ENCODE measurements at regions not wholly inside any gene's neighbourhood (a gene's known extent, or its start where the extent isn't known, plus 50 kb on each side); places are given as distances from the start of the nearest gene placed in this dataset.

DNA sequence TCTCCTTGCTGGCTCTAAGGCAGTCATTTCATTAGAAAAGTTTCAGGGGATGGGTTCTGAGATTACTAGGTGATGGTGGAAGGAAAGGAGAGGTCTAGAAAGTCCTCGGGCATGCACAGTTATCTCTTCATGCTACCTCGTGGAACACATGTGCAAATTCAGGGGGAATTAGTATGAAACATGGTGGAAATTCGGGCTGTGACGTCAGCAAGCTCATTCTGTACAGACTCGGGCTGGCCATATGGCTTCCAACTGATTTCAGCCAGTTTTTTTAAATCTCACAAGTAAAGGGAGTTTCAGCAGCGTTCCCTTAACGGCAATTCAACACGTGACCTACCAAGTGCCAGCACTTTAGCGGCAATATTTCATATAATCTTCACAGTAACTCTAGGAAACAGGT is 251.1 kb downstream of the TBL1XR1 start:
- H3K4me1 Mint-ChIP-seq (ENCODE audit: low read depth), result no peaks in the 10 kb centered on the region
- H3K36me3 Mint-ChIP-seq (ENCODE audit: low read depth), result no peaks in the 10 kb centered on the region
- DNase-seq (ENCODE audit: low spot score), result no peak
- intact Hi-C loops (cut with micrococcal nuclease), result no loop called here
- no peak overlapping the region for H3K27ac Mint-ChIP-seq
- H3K9me3 Mint-ChIP-seq, result no peaks in the 10 kb centered on the region
- H3K4me3 Mint-ChIP-seq, result no peak overlapping the region
- peaks cover 3% of the 10 kb centered on the region for H3K27me3 Mint-ChIP-seq (ENCODE audit: insufficient read depth)

DNA sequence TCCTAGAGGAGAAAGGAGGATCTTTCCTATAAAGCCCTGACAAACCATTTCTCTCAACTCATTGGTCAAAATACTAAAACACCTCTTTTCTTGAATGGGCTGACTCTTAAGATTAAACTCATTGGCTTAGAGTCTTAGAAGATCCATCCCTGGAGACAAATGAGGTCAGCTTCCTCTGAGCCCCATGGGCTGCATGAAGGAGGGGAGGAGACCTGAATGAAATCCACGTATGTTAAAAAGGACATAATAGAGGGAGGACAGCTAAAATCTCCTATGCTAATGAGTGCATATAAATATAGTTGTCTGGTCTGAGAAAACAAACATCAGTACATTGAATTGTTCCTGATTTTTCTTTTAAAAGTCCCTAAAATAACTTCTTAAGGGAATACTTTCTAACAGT is 255.0 kb downstream of the TBL1XR1 start:
- Mint-ChIP-seq H3K27ac (no peak overlapping the region), H3K9me3 (no peaks in the 10 kb centered on the region), H3K36me3 (ENCODE audit: low read depth) (no peaks in the 10 kb centered on the region), H3K4me3 (no peak overlapping the region), H3K4me1 (ENCODE audit: low read depth) (no peaks in the 10 kb centered on the region), H3K27me3 (ENCODE audit: insufficient read depth) (peaks cover 3% of the 10 kb centered on the region)
- no peak for DNase-seq (ENCODE audit: low spot score)
- intact Hi-C loops (cut with micrococcal nuclease), result no loop called here

- no peak overlapping the region for H3K27ac Mint-ChIP-seq
- H3K27me3 Mint-ChIP-seq (ENCODE audit: insufficient read depth), result peaks cover 3% of the 10 kb centered on the region
- intact Hi-C loops (cut with micrococcal nuclease), result no loop called here
- H3K36me3 Mint-ChIP-seq (ENCODE audit: low read depth), result no peaks in the 10 kb centered on the region
- DNase-seq (ENCODE audit: low spot score), result no peak
- no peaks in the 10 kb centered on the region for H3K4me1 Mint-ChIP-seq (ENCODE audit: low read depth)
- H3K9me3 Mint-ChIP-seq, result no peaks in the 10 kb centered on the region
- no peak overlapping the region for H3K4me3 Mint-ChIP-seq
These were observed 255.6 kb downstream of the TBL1XR1 start for GRCh38 chr3:176941689-176942088.

DNA sequence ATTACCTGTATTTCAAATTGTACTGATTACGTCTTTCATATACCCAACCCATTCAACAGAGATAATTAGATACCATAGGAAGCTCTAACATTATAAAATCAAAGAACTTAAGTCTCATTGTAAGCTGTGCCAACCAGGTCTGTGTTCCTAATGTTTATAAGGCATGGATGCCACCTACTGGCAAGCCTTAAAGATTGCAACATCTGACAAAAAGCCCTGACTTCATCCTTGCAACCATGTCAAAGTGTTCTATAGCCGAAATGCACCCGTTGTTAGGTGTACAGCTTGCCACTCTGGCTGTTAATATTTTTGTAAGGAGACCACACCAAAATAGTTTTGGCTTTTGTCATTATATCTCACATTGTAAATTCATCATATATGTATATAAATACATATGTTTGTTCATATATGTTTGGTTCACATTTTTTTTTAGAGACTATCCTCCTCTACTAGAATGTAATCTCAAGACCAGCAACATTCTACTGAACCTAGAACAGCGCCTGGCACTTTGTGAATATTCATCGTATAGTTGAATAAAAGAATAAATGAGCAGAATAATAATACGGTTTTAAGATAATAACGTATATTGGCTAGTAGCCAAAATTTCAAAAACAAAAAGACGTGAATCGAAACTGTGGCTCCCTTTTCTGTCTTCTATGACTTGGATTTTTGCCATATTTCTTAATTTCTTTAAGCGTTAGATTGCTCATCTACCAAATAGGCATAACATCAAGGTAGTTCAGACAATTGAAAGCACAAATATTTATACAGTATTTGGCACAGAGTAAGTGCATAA is 258.1 kb downstream of the TBL1XR1 start:
- Mint-ChIP-seq H3K4me3 (no peak overlapping the region), H3K27me3 (ENCODE audit: insufficient read depth) (peaks cover 5% of the 10 kb centered on the region), H3K9me3 (no peaks in the 10 kb centered on the region), H3K36me3 (ENCODE audit: low read depth) (no peaks in the 10 kb centered on the region), H3K27ac (no peak overlapping the region), H3K4me1 (ENCODE audit: low read depth) (no peaks in the 10 kb centered on the region)
- intact Hi-C loops (cut with micrococcal nuclease), result loop anchor here (1.0 to 2.0 kb wide), 2 partner anchors 67 to 424 kb away; no protein-coding TSS in a partner anchor
- DNase-seq (ENCODE audit: low spot score), result peak; percentile 4

GRCh38 chr3:176937994-176938393 is 259.3 kb downstream of the TBL1XR1 start:
- H3K36me3 Mint-ChIP-seq (ENCODE audit: low read depth), result no peaks in the 10 kb centered on the region
- H3K4me1 Mint-ChIP-seq (ENCODE audit: low read depth), result no peaks in the 10 kb centered on the region

GRCh38 chr3:176937541-176937940 is 259.7 kb downstream of the TBL1XR1 start:
- no peak overlapping the region for H3K27ac Mint-ChIP-seq
- no peak overlapping the region for H3K4me3 Mint-ChIP-seq
- DNase-seq (ENCODE audit: low spot score), result no peak
- no peaks in the 10 kb centered on the region for H3K36me3 Mint-ChIP-seq (ENCODE audit: low read depth)
- H3K27me3 Mint-ChIP-seq (ENCODE audit: insufficient read depth), result peaks cover 12% of the 10 kb centered on the region
- H3K9me3 Mint-ChIP-seq, result no peaks in the 10 kb centered on the region
- H3K4me1 Mint-ChIP-seq (ENCODE audit: low read depth), result no peaks in the 10 kb centered on the region
- intact Hi-C loops (cut with micrococcal nuclease), result no loop called here

More at GRCh38 chr3:176937994-176938393, 259.3 kb downstream of the TBL1XR1 start:
- DNase-seq (ENCODE audit: low spot score), result no peak
- H3K27me3 Mint-ChIP-seq (ENCODE audit: insufficient read depth), result peaks cover 10% of the 10 kb centered on the region
- intact Hi-C loops (cut with micrococcal nuclease), result loop anchor here (2.0 kb wide), 1 partner anchor 423 kb away; no protein-coding TSS in a partner anchor
- H3K9me3 Mint-ChIP-seq, result no peaks in the 10 kb centered on the region
- H3K4me3 Mint-ChIP-seq, result no peak overlapping the region
- no peak overlapping the region for H3K27ac Mint-ChIP-seq

- no peak for DNase-seq (ENCODE audit: low spot score)
- H3K36me3 Mint-ChIP-seq (ENCODE audit: low read depth), result no peaks in the 10 kb centered on the region
- no peaks in the 10 kb centered on the region for H3K4me1 Mint-ChIP-seq (ENCODE audit: low read depth)
- H3K27me3 Mint-ChIP-seq (ENCODE audit: insufficient read depth), result peaks cover 17% of the 10 kb centered on the region
- no peak overlapping the region for H3K4me3 Mint-ChIP-seq
- intact Hi-C loops (cut with micrococcal nuclease), result no loop called here
- no peak overlapping the region for H3K27ac Mint-ChIP-seq
- no peaks in the 10 kb centered on the region for H3K9me3 Mint-ChIP-seq
These were observed 261.9 kb downstream of the TBL1XR1 start for GRCh38 chr3:176935194-176935888.

GRCh38 chr3:176934698-176935097 is 262.6 kb downstream of the TBL1XR1 start:
- Mint-ChIP-seq H3K4me3 (no peak overlapping the region), H3K27me3 (ENCODE audit: insufficient read depth) (peaks cover 17% of the 10 kb centered on the region), H3K36me3 (ENCODE audit: low read depth) (no peaks in the 10 kb centered on the region), H3K27ac (no peak overlapping the region), H3K4me1 (ENCODE audit: low read depth) (no peaks in the 10 kb centered on the region), H3K9me3 (no peaks in the 10 kb centered on the region)
- no peak for DNase-seq (ENCODE audit: low spot score)
- intact Hi-C loops (cut with micrococcal nuclease), result no loop called here

- H3K4me3 Mint-ChIP-seq, result no peak overlapping the region
These were observed 263.6 kb downstream of the TBL1XR1 start for GRCh38 chr3:176933704-176934103.

GRCh38 chr3:176932433-176932832 is 264.8 kb downstream of the TBL1XR1 start:
- Mint-ChIP-seq H3K27ac (no peak overlapping the region), H3K4me1 (ENCODE audit: low read depth) (no peaks in the 10 kb centered on the region), H3K27me3 (ENCODE audit: insufficient read depth) (peaks cover 21% of the 10 kb centered on the region), H3K9me3 (no peaks in the 10 kb centered on the region), H3K4me3 (no peak overlapping the region), H3K36me3 (ENCODE audit: low read depth) (no peaks in the 10 kb centered on the region)
- no peak for DNase-seq (ENCODE audit: low spot score)
- intact Hi-C loops (cut with micrococcal nuclease), result no loop called here

More at GRCh38 chr3:176933704-176934103, 263.6 kb downstream of the TBL1XR1 start:
- Mint-ChIP-seq H3K36me3 (ENCODE audit: low read depth) (no peaks in the 10 kb centered on the region), H3K4me1 (ENCODE audit: low read depth) (no peaks in the 10 kb centered on the region), H3K27me3 (ENCODE audit: insufficient read depth) (peaks cover 17% of the 10 kb centered on the region), H3K27ac (no peak overlapping the region), H3K9me3 (no peaks in the 10 kb centered on the region)
- intact Hi-C loops (cut with micrococcal nuclease), result no loop called here
- no peak for DNase-seq (ENCODE audit: low spot score)

DNA sequence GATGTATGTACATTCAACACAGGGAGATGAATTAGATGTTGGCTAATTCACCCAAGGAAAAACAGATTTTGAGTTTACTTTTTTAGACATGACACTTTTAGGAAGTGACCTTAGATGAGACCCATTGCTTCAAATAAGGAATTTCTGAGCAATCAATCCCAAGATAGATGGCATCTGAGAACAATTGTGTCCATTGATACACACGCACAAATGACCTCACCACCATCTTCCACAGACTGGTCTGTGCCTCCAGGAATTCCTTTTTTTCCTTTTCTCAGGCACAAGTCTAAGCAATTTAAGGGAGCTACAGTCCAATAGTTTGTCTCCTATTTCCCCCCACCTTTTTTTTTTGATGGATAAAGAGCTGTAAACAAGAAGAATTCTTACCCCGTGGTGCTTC is 265.3 kb downstream of the TBL1XR1 start:
- no peak overlapping the region for H3K27ac Mint-ChIP-seq
- intact Hi-C loops (cut with micrococcal nuclease), result no loop called here
- no peaks in the 10 kb centered on the region for H3K36me3 Mint-ChIP-seq (ENCODE audit: low read depth)
- peaks cover 25% of the 10 kb centered on the region for H3K27me3 Mint-ChIP-seq (ENCODE audit: insufficient read depth)
- no peak for DNase-seq (ENCODE audit: low spot score)
- no peaks in the 10 kb centered on the region for H3K9me3 Mint-ChIP-seq
- H3K4me1 Mint-ChIP-seq (ENCODE audit: low read depth), result no peaks in the 10 kb centered on the region
- H3K4me3 Mint-ChIP-seq, result no peak overlapping the region

GRCh38 chr3:176930942-176931341 is 266.3 kb downstream of the TBL1XR1 start:
- H3K4me1 Mint-ChIP-seq (ENCODE audit: low read depth), result no peaks in the 10 kb centered on the region
- no peak for DNase-seq (ENCODE audit: low spot score)
- peaks cover 22% of the 10 kb centered on the region for H3K27me3 Mint-ChIP-seq (ENCODE audit: insufficient read depth)

DNA sequence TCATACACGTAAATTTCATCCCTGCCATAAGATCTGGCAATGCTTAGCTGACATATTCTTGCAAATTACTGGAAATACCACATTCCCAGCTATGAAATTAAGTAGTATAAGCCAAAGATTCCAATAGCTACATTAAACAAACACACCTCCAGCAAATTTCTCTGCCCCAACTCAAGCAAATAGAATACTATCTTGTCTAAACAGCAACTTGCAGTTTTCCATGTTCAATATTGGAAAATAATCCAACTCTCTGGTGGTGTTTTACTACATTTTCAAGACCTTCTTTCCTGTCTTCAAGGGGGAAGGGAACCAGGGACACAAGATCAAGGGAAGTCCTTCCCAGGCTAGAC is 268.7 kb downstream of the TBL1XR1 start:
- Mint-ChIP-seq H3K4me1 (ENCODE audit: low read depth) (no peaks in the 10 kb centered on the region), H3K27ac (no peak overlapping the region), H3K27me3 (ENCODE audit: insufficient read depth) (peaks cover 20% of the 10 kb centered on the region), H3K36me3 (ENCODE audit: low read depth) (no peaks in the 10 kb centered on the region), H3K9me3 (no peaks in the 10 kb centered on the region), H3K4me3 (no peak overlapping the region)
- intact Hi-C loops (cut with micrococcal nuclease), result no loop called here
- DNase-seq (ENCODE audit: low spot score), result no peak

More at GRCh38 chr3:176930942-176931341, 266.3 kb downstream of the TBL1XR1 start:
- H3K36me3 Mint-ChIP-seq (ENCODE audit: low read depth), result no peaks in the 10 kb centered on the region
- no peaks in the 10 kb centered on the region for H3K9me3 Mint-ChIP-seq
- intact Hi-C loops (cut with micrococcal nuclease), result no loop called here
- H3K4me3 Mint-ChIP-seq, result no peak overlapping the region
- no peak overlapping the region for H3K27ac Mint-ChIP-seq

Measured in activated T-helper 1 cell treated with anti-CD3 and anti-CD28 coated beads, Interleukin-12 subunit alpha, Interleukin-12 subunit beta, Interleukin-2, Interleukin-4 antibody, amounts not matched to agents 30 ng/mL and 10 ng/mL and 1 ng/mL, durations not matched to agents 14 hours and 24 hours and 36 hours (primary cell).